ENCODE measurements at regions not wholly inside any gene's neighbourhood (a gene's known extent, or its start where the extent isn't known, plus 50 kb on each side); places are given as distances from the start of the nearest gene placed in this dataset.

GRCh38 chrX:7233580-7234406 is 85.8 kb upstream of the PUDP start:
- no peak overlapping the region for H3K56ac ChIP-seq (ENCODE audit: low read length)
- H3K36me3 ChIP-seq (ENCODE audit: control insufficient read depth, insufficient read depth, low read length) = no peaks in the 10 kb centered on the region
- no peaks in the 10 kb centered on the region for H3K79me1 ChIP-seq (ENCODE audit: low read length)
- no peak overlapping the region for H3K4me2 ChIP-seq (ENCODE audit: low read length)
- H3K4me1 ChIP-seq (ENCODE audit: control insufficient read depth, low read depth, low read length) = no peaks in the 10 kb centered on the region
- no peaks in the 10 kb centered on the region for H3K79me2 ChIP-seq (ENCODE audit: control insufficient read depth, insufficient read depth, low read length)
- no peak overlapping the region for H3K4me3 ChIP-seq (ENCODE audit: low read length)
- WGBS (ENCODE audit: extremely low coverage, insufficient coverage, low lambda C conversion rate) = no CpG with 5 or more reads among the region's 4 CpGs
- no peak overlapping the region for H3K23ac ChIP-seq (ENCODE audit: low read length)
- H2BK120ac ChIP-seq (ENCODE audit: low read depth, low read length) = no peak overlapping the region
- H2BK5ac ChIP-seq (ENCODE audit: low read length) = no peak overlapping the region
- H3K27ac ChIP-seq (ENCODE audit: low read depth, low read length) = no peak overlapping the region
- no peaks in the 10 kb centered on the region for H3K27me3 ChIP-seq (ENCODE audit: insufficient read depth, low read length, poor library complexity)
- H4K5ac ChIP-seq (ENCODE audit: low read length) = no peak overlapping the region
- H3K4ac ChIP-seq (ENCODE audit: low read depth, low read length) = no peak overlapping the region
- H4K8ac ChIP-seq (ENCODE audit: low read depth, low read length) = no peak overlapping the region
- no peak for DNase-seq
- no peak overlapping the region for H3K9ac ChIP-seq (ENCODE audit: low read length)
- no peak overlapping the region for H2AK5ac ChIP-seq (ENCODE audit: low read length)
- H3K18ac ChIP-seq (ENCODE audit: low read length) = no peak overlapping the region
- no peak overlapping the region for H2BK15ac ChIP-seq (replicated peaks; ENCODE audit: low read depth)

GRCh38 chrX:7228226-7228625 is 80.3 kb upstream of the PUDP start:
- DNase-seq = no peak
- no peaks in the 10 kb centered on the region for H3K36me3 ChIP-seq (ENCODE audit: control insufficient read depth, insufficient read depth, low read length)
- no peak overlapping the region for H3K9ac ChIP-seq (ENCODE audit: low read length)
- no peaks in the 10 kb centered on the region for H3K79me1 ChIP-seq (ENCODE audit: low read length)
- H3K4me2 ChIP-seq (ENCODE audit: low read length) = no peak overlapping the region
- no peak overlapping the region for H3K23ac ChIP-seq (ENCODE audit: low read length)
- no peak overlapping the region for H3K56ac ChIP-seq (ENCODE audit: low read length)
- H3K79me2 ChIP-seq (ENCODE audit: control insufficient read depth, insufficient read depth, low read length) = no peaks in the 10 kb centered on the region
- H4K5ac ChIP-seq (ENCODE audit: low read length) = no peak overlapping the region
- H3K27ac ChIP-seq (ENCODE audit: low read depth, low read length) = no peak overlapping the region
- H3K18ac ChIP-seq (ENCODE audit: low read length) = no peak overlapping the region
- H2BK120ac ChIP-seq (ENCODE audit: low read depth, low read length) = no peak overlapping the region
- no peak overlapping the region for H4K8ac ChIP-seq (ENCODE audit: low read depth, low read length)
- H2BK15ac ChIP-seq (replicated peaks; ENCODE audit: low read depth) = no peak overlapping the region
- no peaks in the 10 kb centered on the region for H3K27me3 ChIP-seq (ENCODE audit: insufficient read depth, low read length, poor library complexity)
- H3K4me3 ChIP-seq (ENCODE audit: low read length) = no peak overlapping the region
- H3K4ac ChIP-seq (ENCODE audit: low read depth, low read length) = no peak overlapping the region
- no peak overlapping the region for H2AK5ac ChIP-seq (ENCODE audit: low read length)
- no CpG with 5 or more reads among the region's 2 CpGs for WGBS (ENCODE audit: extremely low coverage, insufficient coverage, low lambda C conversion rate)
- no peak overlapping the region for H2BK5ac ChIP-seq (ENCODE audit: low read length)
- H3K4me1 ChIP-seq (ENCODE audit: control insufficient read depth, low read depth, low read length) = no peaks in the 10 kb centered on the region

- no peak overlapping the region for H3K23ac ChIP-seq (ENCODE audit: low read length)
- WGBS (ENCODE audit: extremely low coverage, insufficient coverage, low lambda C conversion rate) = no CpG with 5 or more reads among the region's 2 CpGs
Measured at GRCh38 chrX:7225338-7225737, 77.4 kb upstream of the PUDP start.

GRCh38 chrX:7223271-7223670 is 75.3 kb upstream of the PUDP start:
- no peak overlapping the region for H3K9ac ChIP-seq (ENCODE audit: low read length)
- H2BK15ac ChIP-seq (replicated peaks; ENCODE audit: low read depth) = no peak overlapping the region
- no peak overlapping the region for H2BK5ac ChIP-seq (ENCODE audit: low read length)
- H4K8ac ChIP-seq (ENCODE audit: low read depth, low read length) = no peak overlapping the region
- H3K4me1 ChIP-seq (ENCODE audit: control insufficient read depth, low read depth, low read length) = no peaks in the 10 kb centered on the region
- H2BK120ac ChIP-seq (ENCODE audit: low read depth, low read length) = no peak overlapping the region
- DNase-seq = no peak
- no peak overlapping the region for H3K18ac ChIP-seq (ENCODE audit: low read length)
- H3K27me3 ChIP-seq (ENCODE audit: insufficient read depth, low read length, poor library complexity) = no peaks in the 10 kb centered on the region
- no CpG with 5 or more reads among the region's 2 CpGs for WGBS (ENCODE audit: extremely low coverage, insufficient coverage, low lambda C conversion rate)
- H3K36me3 ChIP-seq (ENCODE audit: control insufficient read depth, insufficient read depth, low read length) = no peaks in the 10 kb centered on the region
- H4K5ac ChIP-seq (ENCODE audit: low read length) = no peak overlapping the region
- no peak overlapping the region for H3K4ac ChIP-seq (ENCODE audit: low read depth, low read length)
- H2AK5ac ChIP-seq (ENCODE audit: low read length) = no peak overlapping the region
- H3K4me2 ChIP-seq (ENCODE audit: low read length) = no peak overlapping the region
- H3K27ac ChIP-seq (ENCODE audit: low read depth, low read length) = no peak overlapping the region
- H3K23ac ChIP-seq (ENCODE audit: low read length) = no peak overlapping the region
- H3K4me3 ChIP-seq (ENCODE audit: low read length) = no peak overlapping the region
- no peaks in the 10 kb centered on the region for H3K79me2 ChIP-seq (ENCODE audit: control insufficient read depth, insufficient read depth, low read length)
- no peaks in the 10 kb centered on the region for H3K79me1 ChIP-seq (ENCODE audit: low read length)
- no peak overlapping the region for H3K56ac ChIP-seq (ENCODE audit: low read length)

More at GRCh38 chrX:7225338-7225737, 77.4 kb upstream of the PUDP start:
- Histone ChIP-seq H3K4me1 (ENCODE audit: control insufficient read depth, low read depth, low read length) (no peaks in the 10 kb centered on the region), H2BK5ac (ENCODE audit: low read length) (no peak overlapping the region), H3K56ac (ENCODE audit: low read length) (no peak overlapping the region), H3K79me1 (ENCODE audit: low read length) (no peaks in the 10 kb centered on the region), H3K9ac (ENCODE audit: low read length) (no peak overlapping the region), H2BK120ac (ENCODE audit: low read depth, low read length) (no peak overlapping the region), H3K4me3 (ENCODE audit: low read length) (no peak overlapping the region), H3K79me2 (ENCODE audit: control insufficient read depth, insufficient read depth, low read length) (no peaks in the 10 kb centered on the region), H3K4me2 (ENCODE audit: low read length) (no peak overlapping the region), H3K4ac (ENCODE audit: low read depth, low read length) (no peak overlapping the region), H2BK15ac (replicated peaks; ENCODE audit: low read depth) (no peak overlapping the region), H2AK5ac (ENCODE audit: low read length) (no peak overlapping the region), H3K27ac (ENCODE audit: low read depth, low read length) (no peak overlapping the region), H3K18ac (ENCODE audit: low read length) (no peak overlapping the region), H4K5ac (ENCODE audit: low read length) (no peak overlapping the region), H4K8ac (ENCODE audit: low read depth, low read length) (no peak overlapping the region), H3K27me3 (ENCODE audit: insufficient read depth, low read length, poor library complexity) (no peaks in the 10 kb centered on the region), H3K36me3 (ENCODE audit: control insufficient read depth, insufficient read depth, low read length) (no peaks in the 10 kb centered on the region)
- no peak for DNase-seq

GRCh38 chrX:7220121-7220520 is 72.2 kb upstream of the PUDP start:
- H2BK120ac ChIP-seq (ENCODE audit: low read depth, low read length) = no peak overlapping the region
- H2BK15ac ChIP-seq (replicated peaks; ENCODE audit: low read depth) = no peak overlapping the region
- H3K9ac ChIP-seq (ENCODE audit: low read length) = no peak overlapping the region
- H3K36me3 ChIP-seq (ENCODE audit: control insufficient read depth, insufficient read depth, low read length) = no peaks in the 10 kb centered on the region
- no peak overlapping the region for H2BK5ac ChIP-seq (ENCODE audit: low read length)
- H2AK5ac ChIP-seq (ENCODE audit: low read length) = no peak overlapping the region
- WGBS (ENCODE audit: extremely low coverage, insufficient coverage, low lambda C conversion rate) = no CpG with 5 or more reads among the region's 10 CpGs
- no peak overlapping the region for H3K56ac ChIP-seq (ENCODE audit: low read length)
- H3K27ac ChIP-seq (ENCODE audit: low read depth, low read length) = no peak overlapping the region
- no peak overlapping the region for H3K4me3 ChIP-seq (ENCODE audit: low read length)
- H3K79me1 ChIP-seq (ENCODE audit: low read length) = no peaks in the 10 kb centered on the region
- no peak overlapping the region for H3K4me2 ChIP-seq (ENCODE audit: low read length)
- H3K4me1 ChIP-seq (ENCODE audit: control insufficient read depth, low read depth, low read length) = no peaks in the 10 kb centered on the region
- no peak overlapping the region for H3K4ac ChIP-seq (ENCODE audit: low read depth, low read length)
- no peaks in the 10 kb centered on the region for H3K27me3 ChIP-seq (ENCODE audit: insufficient read depth, low read length, poor library complexity)
- H3K79me2 ChIP-seq (ENCODE audit: control insufficient read depth, insufficient read depth, low read length) = no peaks in the 10 kb centered on the region
- no peak for DNase-seq
- no peak overlapping the region for H4K8ac ChIP-seq (ENCODE audit: low read depth, low read length)
- H3K23ac ChIP-seq (ENCODE audit: low read length) = no peak overlapping the region
- H4K5ac ChIP-seq (ENCODE audit: low read length) = no peak overlapping the region
- H3K18ac ChIP-seq (ENCODE audit: low read length) = no peak overlapping the region

All from mesendoderm (in vitro differentiated cells).